Spleen (tissue), 7 donors: ENCODE measurements at regions not wholly inside any gene's neighbourhood (a gene's known extent, or its start where the extent isn't known, plus 50 kb on each side); places are given as distances from the start of the nearest gene placed in this dataset.

ENCODE experiments used
- POLR2AphosphoS5 ChIP-seq, 3 donors: sonication (generic); formaldehyde crosslinking; IDR thresholded peaks; one replicate each; pipeline ENCODE4 v1.5.1; 2017; ENCODE audit warnings: antibody characterized with exemption in 3 of 3
- TF ChIP-seq, protein P1 (sequence below), 11 experiments: fragments of 200-600 bp in 7 of 11; fragments of 450-650 bp in 4 of 11; sonication (generic) in 4 of 11; IDR thresholded peaks in 8 of 11; conservative IDR thresholded peaks in 3 of 11; 1 replicate in 7 of 11; 2 replicates in 4 of 11; pipeline versions ENCODE4 v1.4.0 to v1.8.0; 2016 to 2021; ENCODE audit warnings: antibody characterized with exemption in 11 of 11, inconsistent platforms in 4 of 11, mild to moderate bottlenecking in 1 of 11
- donor health status: DM: no; HTN: no; CAD: no; lungs with moderate emphysema.
- donor health status: DM: no; HTN: no; CAD: no.
- donor health status: DM: no; HTN: no; CAD: no.

DNA sequence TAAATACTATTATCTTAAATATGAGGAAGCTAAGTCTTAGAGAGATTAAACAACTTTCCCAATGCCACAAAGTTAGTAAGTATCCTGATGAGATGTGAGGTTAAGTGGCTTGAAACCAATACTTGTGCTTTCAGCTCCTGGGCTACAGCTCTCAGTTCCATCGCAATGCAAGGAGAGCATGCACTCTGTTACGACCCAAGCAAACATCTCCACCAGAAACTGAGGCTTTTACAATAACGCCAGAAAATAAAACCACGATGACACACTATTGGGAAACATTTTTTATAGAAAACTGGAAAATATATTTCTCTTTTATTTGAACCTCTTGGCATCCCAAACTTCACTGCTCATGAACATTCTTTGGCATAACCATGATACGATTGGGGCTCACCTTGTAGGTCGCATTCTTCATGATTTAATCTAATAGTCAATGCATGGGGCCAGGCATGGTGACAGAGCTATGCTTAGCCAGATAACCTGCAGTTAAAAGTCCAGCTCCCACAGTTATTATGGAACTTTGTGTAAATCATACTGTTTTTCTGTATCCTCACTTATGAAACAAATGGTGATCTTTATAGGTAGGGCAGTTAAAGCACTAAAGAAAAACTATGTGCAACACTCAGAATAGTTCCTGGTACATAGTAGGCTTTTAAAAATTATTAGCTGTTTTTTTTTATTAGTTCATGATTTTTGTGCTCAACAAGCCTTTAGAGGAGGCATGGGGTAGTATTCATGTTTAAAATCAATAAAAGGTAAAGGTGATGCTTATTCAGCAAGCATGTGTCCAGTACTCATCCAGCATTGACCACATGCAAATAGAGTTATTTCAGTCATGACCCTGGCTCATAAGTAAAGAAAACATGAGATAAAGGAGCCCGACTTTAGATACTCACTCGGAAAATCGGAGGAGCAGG lies 238.3 kb upstream of the TRIB2 start:
- TF ChIP-seq, protein P1, sequence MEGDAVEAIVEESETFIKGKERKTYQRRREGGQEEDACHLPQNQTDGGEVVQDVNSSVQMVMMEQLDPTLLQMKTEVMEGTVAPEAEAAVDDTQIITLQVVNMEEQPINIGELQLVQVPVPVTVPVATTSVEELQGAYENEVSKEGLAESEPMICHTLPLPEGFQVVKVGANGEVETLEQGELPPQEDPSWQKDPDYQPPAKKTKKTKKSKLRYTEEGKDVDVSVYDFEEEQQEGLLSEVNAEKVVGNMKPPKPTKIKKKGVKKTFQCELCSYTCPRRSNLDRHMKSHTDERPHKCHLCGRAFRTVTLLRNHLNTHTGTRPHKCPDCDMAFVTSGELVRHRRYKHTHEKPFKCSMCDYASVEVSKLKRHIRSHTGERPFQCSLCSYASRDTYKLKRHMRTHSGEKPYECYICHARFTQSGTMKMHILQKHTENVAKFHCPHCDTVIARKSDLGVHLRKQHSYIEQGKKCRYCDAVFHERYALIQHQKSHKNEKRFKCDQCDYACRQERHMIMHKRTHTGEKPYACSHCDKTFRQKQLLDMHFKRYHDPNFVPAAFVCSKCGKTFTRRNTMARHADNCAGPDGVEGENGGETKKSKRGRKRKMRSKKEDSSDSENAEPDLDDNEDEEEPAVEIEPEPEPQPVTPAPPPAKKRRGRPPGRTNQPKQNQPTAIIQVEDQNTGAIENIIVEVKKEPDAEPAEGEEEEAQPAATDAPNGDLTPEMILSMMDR (IDR thresholded peaks at IDR 0.05 in 8 of 11, conservative IDR thresholded peaks at IDR 0.05 in 3 of 11): no peak
- TF ChIP-seq POLR2AphosphoS5 (IDR thresholded peaks at IDR 0.05): no peak
